ENCODE measurements at regions not wholly inside any gene's neighbourhood (a gene's known extent, or its start where the extent isn't known, plus 50 kb on each side); places are given as distances from the start of the nearest gene placed in this dataset.
A peak's percentile ranks its signal among the peaks of the same experiment; 100 is the strongest.

- H3K36me3 ChIP-seq (ENCODE audit: control insufficient read depth, low read length) = no peaks in the 10 kb centered on the region
- no peak overlapping the region for H3K4me3 ChIP-seq (ENCODE audit: low read length)
- no peaks in the 10 kb centered on the region for H4K20me1 ChIP-seq (ENCODE audit: control insufficient read depth, insufficient read depth, low read depth, low read length)
- no peaks in the 10 kb centered on the region for H3F3A ChIP-seq (ENCODE audit: control insufficient read depth, insufficient read depth)
- no peaks in the 10 kb centered on the region for H3K9me3 ChIP-seq (ENCODE audit: control insufficient read depth, insufficient read depth, low read length)
- no peaks in the 10 kb centered on the region for H3K9me2 ChIP-seq (replicated peaks; ENCODE audit: control insufficient read depth, low read length)
- no peaks in the 10 kb centered on the region for H3K4me1 ChIP-seq (ENCODE audit: control insufficient read depth, low read length)
- TF ChIP-seq EZH2phosphoT487 (IDR thresholded peaks at IDR 0.05; ENCODE audit: borderline replicate concordance, low read length) (no peak), CTCF (IDR thresholded peaks at IDR 0.05; ENCODE audit: low read depth, low read length, poor library complexity, severe bottlenecking) (peak; percentile 20)
- no peak overlapping the region for H3K27ac ChIP-seq (ENCODE audit: low read depth, low read length)
- no peak overlapping the region for H3K4me2 ChIP-seq (ENCODE audit: low read length)
- H3K27me3 ChIP-seq (ENCODE audit: control insufficient read depth, low read length) = no peaks in the 10 kb centered on the region
- no peaks in the 10 kb centered on the region for H3K79me2 ChIP-seq (ENCODE audit: control insufficient read depth, low read length)
Observed at GRCh38 chr2:211055438-211055837, 499.0 kb downstream of the CPS1 start.

DNA sequence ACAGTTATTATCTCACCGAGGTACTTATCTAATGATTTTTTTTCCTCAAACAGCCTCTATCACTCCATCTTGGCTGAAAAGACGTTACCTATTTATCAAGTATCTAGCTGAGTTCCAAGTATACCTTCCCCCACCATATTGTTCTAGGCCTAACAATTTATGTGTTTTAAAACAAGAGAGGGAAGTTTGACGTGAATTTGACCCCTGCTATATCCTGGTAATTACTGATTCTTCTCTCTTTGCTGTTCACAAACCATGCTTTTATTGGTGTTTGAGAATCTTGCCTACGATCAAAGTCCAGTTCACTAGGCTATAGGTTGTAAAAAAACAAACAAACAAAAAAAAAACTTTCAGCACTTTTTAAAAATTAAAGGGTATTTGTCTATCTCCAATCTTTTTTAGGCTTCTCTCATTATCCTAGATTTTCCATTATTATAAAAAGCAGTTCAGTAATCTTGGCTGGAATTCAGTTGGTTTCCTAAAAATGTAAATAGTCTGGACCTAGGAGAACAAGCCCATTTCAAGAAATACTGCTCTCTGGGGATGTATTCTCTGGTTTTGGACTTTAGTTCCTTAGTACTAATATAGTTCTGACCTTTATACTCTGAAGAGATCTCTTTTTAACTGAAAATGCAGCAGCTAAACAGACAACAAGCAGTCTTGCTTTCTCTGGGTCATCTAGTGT is 505.4 kb downstream of the CPS1 start:
- Histone ChIP-seq H4K20me1 (ENCODE audit: control insufficient read depth, insufficient read depth, low read depth, low read length) (no peaks in the 10 kb centered on the region), H3K9me3 (ENCODE audit: control insufficient read depth, insufficient read depth, low read length) (no peaks in the 10 kb centered on the region), H3K27ac (ENCODE audit: low read depth, low read length) (no peak overlapping the region), H3F3A (ENCODE audit: control insufficient read depth, insufficient read depth) (no peaks in the 10 kb centered on the region), H3K79me2 (ENCODE audit: control insufficient read depth, low read length) (no peaks in the 10 kb centered on the region), H3K4me3 (ENCODE audit: low read length) (no peak overlapping the region), H3K9me2 (replicated peaks; ENCODE audit: control insufficient read depth, low read length) (no peaks in the 10 kb centered on the region), H3K4me2 (ENCODE audit: low read length) (no peak overlapping the region), H3K27me3 (ENCODE audit: control insufficient read depth, low read length) (no peaks in the 10 kb centered on the region), H3K4me1 (ENCODE audit: control insufficient read depth, low read length) (no peaks in the 10 kb centered on the region), H3K36me3 (ENCODE audit: control insufficient read depth, low read length) (no peaks in the 10 kb centered on the region)
- TF ChIP-seq CTCF (IDR thresholded peaks at IDR 0.05; ENCODE audit: low read depth, low read length, poor library complexity, severe bottlenecking) = no peak
- TF ChIP-seq EZH2phosphoT487 (IDR thresholded peaks at IDR 0.05; ENCODE audit: borderline replicate concordance, low read length) = no peak

GRCh38 chr2:211062297-211062612 is 505.9 kb downstream of the CPS1 start:
- Histone ChIP-seq H3K27me3 (ENCODE audit: control insufficient read depth, low read length) (no peaks in the 10 kb centered on the region), H3K4me3 (ENCODE audit: low read length) (no peak overlapping the region), H3K9me3 (ENCODE audit: control insufficient read depth, insufficient read depth, low read length) (no peaks in the 10 kb centered on the region), H3K36me3 (ENCODE audit: control insufficient read depth, low read length) (no peaks in the 10 kb centered on the region), H3K4me1 (ENCODE audit: control insufficient read depth, low read length) (no peaks in the 10 kb centered on the region), H3K4me2 (ENCODE audit: low read length) (no peak overlapping the region), H3K27ac (ENCODE audit: low read depth, low read length) (no peak overlapping the region), H3F3A (ENCODE audit: control insufficient read depth, insufficient read depth) (no peaks in the 10 kb centered on the region), H3K9me2 (replicated peaks; ENCODE audit: control insufficient read depth, low read length) (no peaks in the 10 kb centered on the region), H4K20me1 (ENCODE audit: control insufficient read depth, insufficient read depth, low read depth, low read length) (no peaks in the 10 kb centered on the region), H3K79me2 (ENCODE audit: control insufficient read depth, low read length) (no peaks in the 10 kb centered on the region)
- TF ChIP-seq CTCF (IDR thresholded peaks at IDR 0.05; ENCODE audit: low read depth, low read length, poor library complexity, severe bottlenecking) (no peak), EZH2phosphoT487 (IDR thresholded peaks at IDR 0.05; ENCODE audit: borderline replicate concordance, low read length) (no peak)
